Liver (tissue), 2 donors: ENCODE measurements at regions not wholly inside any gene's neighbourhood (a gene's known extent, or its start where the extent isn't known, plus 50 kb on each side); places are given as distances from the start of the nearest gene placed in this dataset.

ENCODE experiments used
- CTCF ChIP-seq: fragments of 150-350 bp; IDR thresholded peaks from 2 replicates; pipeline ENCODE4 v1.5.1; 2017; ENCODE audit warnings: improper control_type of control experiment, low read depth, low read length; ENCODE audit not compliant: missing input control
- MAX ChIP-seq: IDR thresholded peaks from 2 replicates; pipeline ENCODE4 v1.6.1; 2016; ENCODE audit warnings: antibody characterized with exemption
- donor health status: healthy.

DNA sequence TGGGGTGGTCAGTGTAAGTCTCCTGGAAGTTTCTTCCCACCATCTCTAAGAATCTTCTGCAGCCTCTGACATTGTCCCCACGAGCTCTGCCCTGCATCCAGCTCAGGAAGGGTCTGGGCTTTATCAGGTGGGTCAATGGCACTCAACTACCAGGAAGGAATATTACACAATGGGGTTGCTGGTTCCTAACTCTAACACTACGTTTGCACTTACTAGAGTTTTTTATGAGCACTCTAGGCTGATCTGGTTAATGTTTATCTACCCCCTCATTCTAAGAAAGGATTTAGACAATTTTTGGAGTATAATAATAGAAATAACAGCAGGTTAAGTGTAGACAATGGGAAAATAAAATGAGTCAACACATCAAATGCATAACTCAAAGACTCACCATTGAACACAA lies 411.1 kb upstream of the RGMA start:
- no peak for TF ChIP-seq CTCF
- TF ChIP-seq MAX = no peak
